ENCODE measurements at regions not wholly inside any gene's neighbourhood (a gene's known extent, or its start where the extent isn't known, plus 50 kb on each side); places are given as distances from the start of the nearest gene placed in this dataset.

DNA sequence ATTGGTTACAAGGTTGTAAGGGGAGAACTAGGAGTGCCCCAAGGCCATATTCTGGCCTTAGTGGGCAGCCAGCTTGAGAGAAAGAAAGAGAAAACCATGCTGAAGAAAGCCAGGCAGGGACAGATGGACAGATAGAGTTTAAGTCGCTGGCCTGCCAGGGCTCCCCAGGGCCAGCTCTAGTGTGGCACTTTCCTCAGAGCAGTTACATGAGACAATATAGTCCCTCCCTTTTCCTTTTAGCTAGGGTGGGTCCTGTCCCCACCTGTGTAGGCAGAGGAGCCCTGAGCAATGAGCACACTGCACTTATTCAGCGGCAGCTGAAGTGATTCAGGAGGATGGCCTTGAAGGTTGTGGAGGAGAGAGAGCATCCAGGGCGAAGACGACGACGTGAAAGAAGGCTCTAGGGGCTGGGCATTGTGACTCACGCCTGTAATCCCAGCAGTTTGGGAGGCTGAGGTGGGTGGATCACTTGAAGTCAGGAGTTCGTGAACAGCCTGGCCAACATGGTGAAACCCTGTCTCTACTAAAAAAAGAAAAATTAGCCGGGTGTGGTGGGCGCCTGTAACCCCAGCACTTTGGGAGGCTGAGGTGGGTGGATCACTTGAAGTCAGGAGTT lies 152.0 kb upstream of the SLC1A4 start (continued):
- TF ChIP-seq, protein P1, sequence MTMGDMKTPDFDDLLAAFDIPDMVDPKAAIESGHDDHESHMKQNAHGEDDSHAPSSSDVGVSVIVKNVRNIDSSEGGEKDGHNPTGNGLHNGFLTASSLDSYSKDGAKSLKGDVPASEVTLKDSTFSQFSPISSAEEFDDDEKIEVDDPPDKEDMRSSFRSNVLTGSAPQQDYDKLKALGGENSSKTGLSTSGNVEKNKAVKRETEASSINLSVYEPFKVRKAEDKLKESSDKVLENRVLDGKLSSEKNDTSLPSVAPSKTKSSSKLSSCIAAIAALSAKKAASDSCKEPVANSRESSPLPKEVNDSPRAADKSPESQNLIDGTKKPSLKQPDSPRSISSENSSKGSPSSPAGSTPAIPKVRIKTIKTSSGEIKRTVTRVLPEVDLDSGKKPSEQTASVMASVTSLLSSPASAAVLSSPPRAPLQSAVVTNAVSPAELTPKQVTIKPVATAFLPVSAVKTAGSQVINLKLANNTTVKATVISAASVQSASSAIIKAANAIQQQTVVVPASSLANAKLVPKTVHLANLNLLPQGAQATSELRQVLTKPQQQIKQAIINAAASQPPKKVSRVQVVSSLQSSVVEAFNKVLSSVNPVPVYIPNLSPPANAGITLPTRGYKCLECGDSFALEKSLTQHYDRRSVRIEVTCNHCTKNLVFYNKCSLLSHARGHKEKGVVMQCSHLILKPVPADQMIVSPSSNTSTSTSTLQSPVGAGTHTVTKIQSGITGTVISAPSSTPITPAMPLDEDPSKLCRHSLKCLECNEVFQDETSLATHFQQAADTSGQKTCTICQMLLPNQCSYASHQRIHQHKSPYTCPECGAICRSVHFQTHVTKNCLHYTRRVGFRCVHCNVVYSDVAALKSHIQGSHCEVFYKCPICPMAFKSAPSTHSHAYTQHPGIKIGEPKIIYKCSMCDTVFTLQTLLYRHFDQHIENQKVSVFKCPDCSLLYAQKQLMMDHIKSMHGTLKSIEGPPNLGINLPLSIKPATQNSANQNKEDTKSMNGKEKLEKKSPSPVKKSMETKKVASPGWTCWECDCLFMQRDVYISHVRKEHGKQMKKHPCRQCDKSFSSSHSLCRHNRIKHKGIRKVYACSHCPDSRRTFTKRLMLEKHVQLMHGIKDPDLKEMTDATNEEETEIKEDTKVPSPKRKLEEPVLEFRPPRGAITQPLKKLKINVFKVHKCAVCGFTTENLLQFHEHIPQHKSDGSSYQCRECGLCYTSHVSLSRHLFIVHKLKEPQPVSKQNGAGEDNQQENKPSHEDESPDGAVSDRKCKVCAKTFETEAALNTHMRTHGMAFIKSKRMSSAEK (CRISPR knock-in tag; IDR thresholded peaks at IDR 0.05; ENCODE audit: borderline replicate concordance) = no peak

DNA sequence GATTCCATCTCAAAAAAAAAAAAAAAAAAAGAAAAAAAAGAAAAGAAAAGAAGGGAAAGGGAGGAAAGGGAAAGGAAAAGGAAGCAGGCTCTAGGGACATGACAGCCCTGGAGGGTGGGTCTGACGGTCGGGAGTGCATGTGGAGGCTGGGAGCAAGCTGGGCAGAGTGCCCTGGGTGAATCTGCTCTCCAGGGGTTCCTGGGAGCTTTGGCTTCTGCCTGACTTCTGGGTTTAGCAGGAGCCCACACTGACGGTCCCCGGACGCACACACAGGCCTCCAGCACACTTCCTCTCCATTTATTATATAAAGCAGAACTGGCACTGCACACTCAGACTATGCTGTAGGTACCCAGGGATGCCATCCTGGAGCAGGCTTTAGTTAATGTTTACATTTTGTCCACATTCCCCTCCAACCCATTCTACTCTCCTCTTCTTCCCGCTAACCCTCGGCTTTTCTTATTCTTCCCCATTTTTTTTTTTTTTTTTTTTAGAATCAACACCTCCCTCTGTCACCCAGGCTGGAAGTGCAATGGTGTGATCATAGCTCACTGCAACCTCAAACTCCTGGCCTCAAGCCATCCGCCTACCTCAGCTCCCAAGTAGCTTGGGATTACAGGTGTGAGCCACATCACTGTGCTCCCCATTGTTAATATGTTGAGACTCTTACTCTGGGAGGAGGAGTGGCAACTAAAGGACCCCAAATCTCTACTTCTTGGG lies 151.1 kb upstream of the SLC1A4 start:
- Mint-ChIP-seq H3K27ac (no peak overlapping the region), H3K4me3 (no peak overlapping the region)
- TF ChIP-seq EMX1 (CRISPR knock-in tag; IDR thresholded peaks at IDR 0.05) (no peak), ETV6 (CRISPR knock-in tag; IDR thresholded peaks at IDR 0.05) (no peak), TEAD1 (CRISPR knock-in tag; IDR thresholded peaks at IDR 0.05) (no peak), GTF2I (CRISPR knock-in tag; conservative IDR thresholded peaks at IDR 0.05) (no peak), ESRRA (CRISPR knock-in tag; IDR thresholded peaks at IDR 0.05; ENCODE audit: borderline replicate concordance) (no peak), KAT7 (CRISPR knock-in tag; IDR thresholded peaks at IDR 0.05; ENCODE audit: borderline replicate concordance) (no peak), ATF1 (CRISPR knock-in tag; IDR thresholded peaks at IDR 0.05) (no peak), SOX15 (CRISPR knock-in tag; IDR thresholded peaks at IDR 0.05) (no peak), PRRX2 (CRISPR knock-in tag; IDR thresholded peaks at IDR 0.05) (no peak), PREB (CRISPR knock-in tag; IDR thresholded peaks at IDR 0.05; ENCODE audit: borderline replicate concordance) (no peak)
- TF ChIP-seq, protein P2, sequence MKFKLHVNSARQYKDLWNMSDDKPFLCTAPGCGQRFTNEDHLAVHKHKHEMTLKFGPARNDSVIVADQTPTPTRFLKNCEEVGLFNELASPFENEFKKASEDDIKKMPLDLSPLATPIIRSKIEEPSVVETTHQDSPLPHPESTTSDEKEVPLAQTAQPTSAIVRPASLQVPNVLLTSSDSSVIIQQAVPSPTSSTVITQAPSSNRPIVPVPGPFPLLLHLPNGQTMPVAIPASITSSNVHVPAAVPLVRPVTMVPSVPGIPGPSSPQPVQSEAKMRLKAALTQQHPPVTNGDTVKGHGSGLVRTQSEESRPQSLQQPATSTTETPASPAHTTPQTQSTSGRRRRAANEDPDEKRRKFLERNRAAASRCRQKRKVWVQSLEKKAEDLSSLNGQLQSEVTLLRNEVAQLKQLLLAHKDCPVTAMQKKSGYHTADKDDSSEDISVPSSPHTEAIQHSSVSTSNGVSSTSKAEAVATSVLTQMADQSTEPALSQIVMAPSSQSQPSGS (CRISPR knock-in tag; IDR thresholded peaks at IDR 0.05; ENCODE audit: borderline replicate concordance, low read depth) = no peak
- TF ChIP-seq, protein P3, sequence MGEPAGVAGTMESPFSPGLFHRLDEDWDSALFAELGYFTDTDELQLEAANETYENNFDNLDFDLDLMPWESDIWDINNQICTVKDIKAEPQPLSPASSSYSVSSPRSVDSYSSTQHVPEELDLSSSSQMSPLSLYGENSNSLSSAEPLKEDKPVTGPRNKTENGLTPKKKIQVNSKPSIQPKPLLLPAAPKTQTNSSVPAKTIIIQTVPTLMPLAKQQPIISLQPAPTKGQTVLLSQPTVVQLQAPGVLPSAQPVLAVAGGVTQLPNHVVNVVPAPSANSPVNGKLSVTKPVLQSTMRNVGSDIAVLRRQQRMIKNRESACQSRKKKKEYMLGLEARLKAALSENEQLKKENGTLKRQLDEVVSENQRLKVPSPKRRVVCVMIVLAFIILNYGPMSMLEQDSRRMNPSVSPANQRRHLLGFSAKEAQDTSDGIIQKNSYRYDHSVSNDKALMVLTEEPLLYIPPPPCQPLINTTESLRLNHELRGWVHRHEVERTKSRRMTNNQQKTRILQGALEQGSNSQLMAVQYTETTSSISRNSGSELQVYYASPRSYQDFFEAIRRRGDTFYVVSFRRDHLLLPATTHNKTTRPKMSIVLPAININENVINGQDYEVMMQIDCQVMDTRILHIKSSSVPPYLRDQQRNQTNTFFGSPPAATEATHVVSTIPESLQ (CRISPR knock-in tag; IDR thresholded peaks at IDR 0.05) = no peak
- TF ChIP-seq, protein P4, sequence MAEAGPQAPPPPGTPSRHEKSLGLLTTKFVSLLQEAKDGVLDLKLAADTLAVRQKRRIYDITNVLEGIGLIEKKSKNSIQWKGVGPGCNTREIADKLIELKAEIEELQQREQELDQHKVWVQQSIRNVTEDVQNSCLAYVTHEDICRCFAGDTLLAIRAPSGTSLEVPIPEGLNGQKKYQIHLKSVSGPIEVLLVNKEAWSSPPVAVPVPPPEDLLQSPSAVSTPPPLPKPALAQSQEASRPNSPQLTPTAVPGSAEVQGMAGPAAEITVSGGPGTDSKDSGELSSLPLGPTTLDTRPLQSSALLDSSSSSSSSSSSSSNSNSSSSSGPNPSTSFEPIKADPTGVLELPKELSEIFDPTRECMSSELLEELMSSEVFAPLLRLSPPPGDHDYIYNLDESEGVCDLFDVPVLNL (CRISPR knock-in tag; IDR thresholded peaks at IDR 0.05; ENCODE audit: borderline replicate concordance, low read depth) = no peak
- TF ChIP-seq, protein P5, sequence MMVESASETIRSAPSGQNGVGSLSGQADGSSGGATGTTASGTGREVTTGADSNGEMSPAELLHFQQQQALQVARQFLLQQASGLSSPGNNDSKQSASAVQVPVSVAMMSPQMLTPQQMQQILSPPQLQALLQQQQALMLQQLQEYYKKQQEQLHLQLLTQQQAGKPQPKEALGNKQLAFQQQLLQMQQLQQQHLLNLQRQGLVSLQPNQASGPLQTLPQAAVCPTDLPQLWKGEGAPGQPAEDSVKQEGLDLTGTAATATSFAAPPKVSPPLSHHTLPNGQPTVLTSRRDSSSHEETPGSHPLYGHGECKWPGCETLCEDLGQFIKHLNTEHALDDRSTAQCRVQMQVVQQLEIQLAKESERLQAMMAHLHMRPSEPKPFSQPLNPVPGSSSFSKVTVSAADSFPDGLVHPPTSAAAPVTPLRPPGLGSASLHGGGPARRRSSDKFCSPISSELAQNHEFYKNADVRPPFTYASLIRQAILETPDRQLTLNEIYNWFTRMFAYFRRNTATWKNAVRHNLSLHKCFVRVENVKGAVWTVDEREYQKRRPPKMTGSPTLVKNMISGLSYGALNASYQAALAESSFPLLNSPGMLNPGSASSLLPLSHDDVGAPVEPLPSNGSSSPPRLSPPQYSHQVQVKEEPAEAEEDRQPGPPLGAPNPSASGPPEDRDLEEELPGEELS (CRISPR knock-in tag; IDR thresholded peaks at IDR 0.05) = no peak

More for the DNA sequence above, 151.1 kb upstream of the SLC1A4 start:
- peaks cover 4% of the 10 kb centered on the region; the same call in 1 of the 2 replicates for H3K27me3 Mint-ChIP-seq (ENCODE audit: low read depth)
- no peaks in the 10 kb centered on the region for H3K36me3 Mint-ChIP-seq
- POLR2A ChIA-PET = no interaction called here
- CTCF ChIA-PET = interaction anchor here (0.7 kb wide), 1 partner anchor 192 kb away, joined by 3 read pairs; no protein-coding TSS in a partner anchor
- ATAC-seq = no peak
- no peak for DNase-seq (ENCODE audit: low spot score)
- H3K4me1 Mint-ChIP-seq = peaks cover 2% of the 10 kb centered on the region
- no peaks in the 10 kb centered on the region for H3K9me3 Mint-ChIP-seq

Measured in WTC11 (cell line).